ENCODE measurements at regions not wholly inside any gene's neighbourhood (a gene's known extent, or its start where the extent isn't known, plus 50 kb on each side); places are given as distances from the start of the nearest gene placed in this dataset.
A peak's percentile ranks its signal among the peaks of the same experiment; 100 is the strongest.

DNA sequence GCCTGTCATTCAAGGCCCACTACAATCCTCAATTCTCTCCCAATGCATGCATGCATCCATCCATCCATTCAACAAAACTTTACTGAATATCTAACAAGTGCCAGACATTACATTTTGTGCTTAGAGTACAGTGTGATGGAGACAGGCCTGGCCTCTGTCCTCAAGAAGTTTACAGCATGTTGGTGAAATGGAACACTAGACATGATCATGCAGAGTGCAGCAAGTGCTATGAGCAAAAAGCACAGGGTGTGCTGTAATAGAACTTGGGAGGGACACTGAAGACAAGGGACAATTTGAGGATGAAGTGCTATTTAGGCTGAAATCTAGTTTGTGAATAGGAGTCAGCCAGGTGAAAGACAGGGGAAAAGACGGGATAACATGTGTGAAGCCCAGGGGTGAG, 347.8 kb downstream of the PTEN start:
- peak; percentile 70 for FAIRE-seq
- H3K27me3 ChIP-seq (ENCODE audit: control insufficient read depth, insufficient read depth, low read length) = no peaks in the 10 kb centered on the region
- no peak for DNase-seq (ENCODE audit: low read depth)
- H3K4me3 ChIP-seq (ENCODE audit: low read depth, low read length) = no peak overlapping the region
- no peaks in the 10 kb centered on the region for H3K36me3 ChIP-seq (ENCODE audit: control insufficient read depth, insufficient read depth, low read length)
- TF ChIP-seq, protein P1, sequence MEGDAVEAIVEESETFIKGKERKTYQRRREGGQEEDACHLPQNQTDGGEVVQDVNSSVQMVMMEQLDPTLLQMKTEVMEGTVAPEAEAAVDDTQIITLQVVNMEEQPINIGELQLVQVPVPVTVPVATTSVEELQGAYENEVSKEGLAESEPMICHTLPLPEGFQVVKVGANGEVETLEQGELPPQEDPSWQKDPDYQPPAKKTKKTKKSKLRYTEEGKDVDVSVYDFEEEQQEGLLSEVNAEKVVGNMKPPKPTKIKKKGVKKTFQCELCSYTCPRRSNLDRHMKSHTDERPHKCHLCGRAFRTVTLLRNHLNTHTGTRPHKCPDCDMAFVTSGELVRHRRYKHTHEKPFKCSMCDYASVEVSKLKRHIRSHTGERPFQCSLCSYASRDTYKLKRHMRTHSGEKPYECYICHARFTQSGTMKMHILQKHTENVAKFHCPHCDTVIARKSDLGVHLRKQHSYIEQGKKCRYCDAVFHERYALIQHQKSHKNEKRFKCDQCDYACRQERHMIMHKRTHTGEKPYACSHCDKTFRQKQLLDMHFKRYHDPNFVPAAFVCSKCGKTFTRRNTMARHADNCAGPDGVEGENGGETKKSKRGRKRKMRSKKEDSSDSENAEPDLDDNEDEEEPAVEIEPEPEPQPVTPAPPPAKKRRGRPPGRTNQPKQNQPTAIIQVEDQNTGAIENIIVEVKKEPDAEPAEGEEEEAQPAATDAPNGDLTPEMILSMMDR (IDR thresholded peaks at IDR 0.05; ENCODE audit: insufficient read depth, low read length, severe bottlenecking) = no peak

DNA sequence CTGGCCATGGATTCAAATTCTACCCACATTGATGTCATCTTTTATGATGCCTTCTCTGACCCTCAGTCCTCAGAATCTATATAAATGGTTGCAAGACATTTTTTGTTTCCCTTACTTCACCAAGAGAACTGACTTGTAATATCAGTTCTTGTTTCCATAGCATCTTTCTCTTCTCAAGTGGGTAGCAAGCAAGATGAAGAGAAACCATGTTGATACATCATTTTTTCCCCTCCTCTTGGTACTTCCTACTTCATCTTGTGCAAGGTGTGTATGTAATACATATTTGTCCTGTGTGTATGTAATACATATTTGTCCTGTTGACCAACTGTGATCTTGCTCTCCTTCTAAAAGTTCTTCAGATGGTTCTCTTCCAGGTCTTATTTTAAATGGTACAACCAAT, 348.6 kb downstream of the PTEN start:
- Histone ChIP-seq H3K4me3 (ENCODE audit: low read depth, low read length) (no peak overlapping the region), H3K27me3 (ENCODE audit: control insufficient read depth, insufficient read depth, low read length) (no peaks in the 10 kb centered on the region), H3K36me3 (ENCODE audit: control insufficient read depth, insufficient read depth, low read length) (no peaks in the 10 kb centered on the region)
- DNase-seq (ENCODE audit: low read depth) = no peak
- FAIRE-seq = no peak
- TF ChIP-seq, protein P1 (IDR thresholded peaks at IDR 0.05; ENCODE audit: insufficient read depth, low read length, severe bottlenecking) = no peak

DNA sequence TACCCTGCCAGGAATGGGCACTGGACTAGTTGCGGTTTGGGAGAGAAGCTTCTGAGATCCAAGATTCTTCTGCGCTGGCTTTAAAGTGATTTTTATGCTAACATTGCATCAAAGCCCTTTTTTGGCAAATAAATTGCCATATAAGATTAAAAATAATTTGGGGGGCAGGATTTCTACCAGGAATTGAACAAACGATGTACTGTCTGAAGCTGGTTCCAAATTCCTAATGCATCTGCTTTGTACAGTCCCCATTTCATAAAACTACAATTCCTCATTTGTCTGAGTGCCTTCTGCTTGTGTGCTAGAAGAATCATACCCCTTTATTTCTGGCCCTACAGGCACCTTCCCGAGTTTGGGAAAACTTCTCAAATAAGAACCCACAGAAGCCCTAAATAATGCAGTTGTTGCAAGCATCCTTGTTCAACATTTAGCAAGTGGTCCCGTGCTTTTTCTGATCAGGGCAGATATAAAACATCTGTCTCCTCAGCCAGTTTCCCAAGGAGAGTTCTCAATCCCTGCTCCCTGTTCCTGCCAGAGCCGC, 349.7 kb downstream of the PTEN start:
- FAIRE-seq (no peak), DNase-seq (ENCODE audit: low read depth) (no peak)
- Histone ChIP-seq H3K36me3 (ENCODE audit: control insufficient read depth, insufficient read depth, low read length) (no peaks in the 10 kb centered on the region), H3K27me3 (ENCODE audit: control insufficient read depth, insufficient read depth, low read length) (no peaks in the 10 kb centered on the region), H3K4me3 (ENCODE audit: low read depth, low read length) (no peak overlapping the region)
- TF ChIP-seq, protein P1 (IDR thresholded peaks at IDR 0.05; ENCODE audit: insufficient read depth, low read length, severe bottlenecking) = no peak

DNA sequence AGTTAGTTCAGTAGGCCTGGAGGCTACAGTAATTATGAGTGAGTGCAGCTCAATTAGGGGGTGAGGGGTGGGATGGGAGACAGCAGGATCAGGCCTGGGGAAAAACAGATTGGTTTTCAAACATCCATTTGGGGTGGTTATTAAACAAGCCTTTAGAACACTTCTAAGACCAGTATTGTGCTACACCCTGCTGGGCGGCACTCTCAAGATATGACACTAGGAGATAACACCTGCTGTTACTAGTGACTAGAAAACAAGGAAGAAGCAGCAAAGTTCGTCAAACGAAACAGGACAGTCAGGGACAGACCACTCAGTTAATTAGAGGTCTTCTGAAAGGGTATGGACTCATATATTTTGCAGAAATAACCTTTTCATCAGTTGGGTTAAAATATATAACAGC, 353.6 kb downstream of the PTEN start:
- FAIRE-seq = no peak
- no peak overlapping the region for H3K4me3 ChIP-seq (ENCODE audit: low read depth, low read length)
- H3K36me3 ChIP-seq (ENCODE audit: control insufficient read depth, insufficient read depth, low read length) = no peaks in the 10 kb centered on the region
- H3K27me3 ChIP-seq (ENCODE audit: control insufficient read depth, insufficient read depth, low read length) = no peaks in the 10 kb centered on the region
- TF ChIP-seq, protein P1 (IDR thresholded peaks at IDR 0.05; ENCODE audit: insufficient read depth, low read length, severe bottlenecking) = no peak
- no peak for DNase-seq (ENCODE audit: low read depth)

DNA sequence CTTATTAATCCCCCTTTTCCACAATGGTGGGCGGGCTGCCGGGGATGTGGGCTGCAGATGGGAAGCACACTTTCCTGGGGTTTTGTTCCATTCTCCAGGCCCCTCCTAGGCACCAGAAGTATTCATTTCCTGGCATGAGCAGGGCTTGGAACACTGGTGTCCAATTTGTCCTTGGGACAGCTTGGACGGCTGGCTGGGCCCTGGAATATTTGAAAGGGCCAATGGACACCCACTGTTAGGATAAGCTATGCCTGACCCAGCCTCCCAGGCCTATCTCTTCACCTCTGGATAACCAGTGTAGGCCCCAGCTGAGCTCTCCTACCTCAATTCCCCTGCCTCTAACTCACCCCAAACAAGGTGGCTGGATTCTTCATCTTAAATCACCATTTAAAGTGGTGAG, 354.9 kb downstream of the PTEN start:
- DNase-seq (ENCODE audit: low read depth) (no peak), FAIRE-seq (no peak)
- no peaks in the 10 kb centered on the region for H3K27me3 ChIP-seq (ENCODE audit: control insufficient read depth, insufficient read depth, low read length)
- H3K36me3 ChIP-seq (ENCODE audit: control insufficient read depth, insufficient read depth, low read length) = no peaks in the 10 kb centered on the region
- TF ChIP-seq, protein P1 (IDR thresholded peaks at IDR 0.05; ENCODE audit: insufficient read depth, low read length, severe bottlenecking) = no peak
- H3K4me3 ChIP-seq (ENCODE audit: low read depth, low read length) = no peak overlapping the region

DNA sequence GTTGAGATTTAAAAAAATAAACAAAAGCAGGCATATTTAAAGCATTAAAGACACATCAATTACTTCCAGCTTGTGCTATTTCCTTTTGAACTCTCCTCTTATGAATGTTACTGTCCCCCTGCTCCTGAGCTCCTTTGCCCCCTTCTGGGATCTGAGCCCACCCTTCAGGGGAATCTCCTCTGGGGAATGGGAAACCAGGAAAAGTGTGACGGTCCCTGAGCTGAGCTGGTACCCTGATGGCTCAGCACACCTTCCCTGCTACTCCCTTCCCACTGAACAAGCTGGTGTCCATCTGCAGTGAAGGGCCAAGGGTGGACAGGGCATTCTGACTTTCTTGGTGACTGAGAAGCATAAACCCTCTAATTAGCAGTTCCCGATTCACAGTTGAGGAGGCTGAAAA, 356.3 kb downstream of the PTEN start:
- TF ChIP-seq, protein P1 (IDR thresholded peaks at IDR 0.05; ENCODE audit: insufficient read depth, low read length, severe bottlenecking) = no peak
- no peaks in the 10 kb centered on the region for H3K27me3 ChIP-seq (ENCODE audit: control insufficient read depth, insufficient read depth, low read length)
- DNase-seq (ENCODE audit: low read depth) = no peak
- no peak overlapping the region for H3K4me3 ChIP-seq (ENCODE audit: low read depth, low read length)
- H3K36me3 ChIP-seq (ENCODE audit: control insufficient read depth, insufficient read depth, low read length) = no peaks in the 10 kb centered on the region
- no peak for FAIRE-seq
